ENCODE measurements at regions not wholly inside any gene's neighbourhood (a gene's known extent, or its start where the extent isn't known, plus 50 kb on each side); places are given as distances from the start of the nearest gene placed in this dataset.

DNA sequence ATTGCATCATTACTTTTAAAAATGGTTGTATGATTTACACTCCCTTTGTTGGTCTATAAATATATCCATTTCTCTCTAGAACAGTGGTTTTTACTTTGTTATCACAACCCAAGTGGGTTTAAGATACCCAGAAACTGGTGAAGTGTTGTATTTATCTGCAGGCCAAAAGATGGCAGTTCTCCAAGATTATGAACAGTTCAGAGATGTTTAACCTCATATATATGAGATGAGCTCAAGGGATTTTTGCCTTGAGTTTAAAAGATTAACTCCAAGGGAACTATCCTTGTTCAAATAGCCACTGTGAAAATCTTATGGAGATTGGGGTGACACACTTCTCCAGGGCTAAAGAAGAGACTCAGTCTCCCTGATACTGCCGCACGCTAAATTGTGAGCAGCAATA lies 572.6 kb downstream of the TLE4 start:
- TF ChIP-seq, protein P1, sequence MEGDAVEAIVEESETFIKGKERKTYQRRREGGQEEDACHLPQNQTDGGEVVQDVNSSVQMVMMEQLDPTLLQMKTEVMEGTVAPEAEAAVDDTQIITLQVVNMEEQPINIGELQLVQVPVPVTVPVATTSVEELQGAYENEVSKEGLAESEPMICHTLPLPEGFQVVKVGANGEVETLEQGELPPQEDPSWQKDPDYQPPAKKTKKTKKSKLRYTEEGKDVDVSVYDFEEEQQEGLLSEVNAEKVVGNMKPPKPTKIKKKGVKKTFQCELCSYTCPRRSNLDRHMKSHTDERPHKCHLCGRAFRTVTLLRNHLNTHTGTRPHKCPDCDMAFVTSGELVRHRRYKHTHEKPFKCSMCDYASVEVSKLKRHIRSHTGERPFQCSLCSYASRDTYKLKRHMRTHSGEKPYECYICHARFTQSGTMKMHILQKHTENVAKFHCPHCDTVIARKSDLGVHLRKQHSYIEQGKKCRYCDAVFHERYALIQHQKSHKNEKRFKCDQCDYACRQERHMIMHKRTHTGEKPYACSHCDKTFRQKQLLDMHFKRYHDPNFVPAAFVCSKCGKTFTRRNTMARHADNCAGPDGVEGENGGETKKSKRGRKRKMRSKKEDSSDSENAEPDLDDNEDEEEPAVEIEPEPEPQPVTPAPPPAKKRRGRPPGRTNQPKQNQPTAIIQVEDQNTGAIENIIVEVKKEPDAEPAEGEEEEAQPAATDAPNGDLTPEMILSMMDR (conservative IDR thresholded peaks at IDR 0.05 in 1 of 2, IDR thresholded peaks at IDR 0.05 in 1 of 2; ENCODE audit: extremely low read depth in 1 of 2, insufficient read depth in 1 of 2, low read depth in 1 of 2, low read length in 2 of 2): no peak
- no peak for TF ChIP-seq EZH2 (IDR thresholded peaks at IDR 0.05; ENCODE audit: borderline replicate concordance, low read length)

Data from mammary epithelial cell (primary cell).